Activated naive CD4-positive, alpha-beta T cell treated with anti-CD3 and anti-CD28 coated beads for 36 hours (primary cell): ENCODE measurements at regions not wholly inside any gene's neighbourhood (a gene's known extent, or its start where the extent isn't known, plus 50 kb on each side); places are given as distances from the start of the nearest gene placed in this dataset.
"Not testable (repeated sequence)": the region's sequence is repeated elsewhere in the genome, so short reads cannot be mapped to it uniquely, and the experiment has no call there.

ENCODE experiments used
- CTCF ChIA-PET: fragments of 350-600 bp; sonication (Branson Sonifier 250); formaldehyde crosslinking; loops from one replicate; lab custom pipeline; 2021; ENCODE audit warnings: antibody characterized with exemption; lab: Charles Lee
- DNase-seq: peaks from one replicate; pipeline ENCODE4 v3.0.0-alpha.2; 2020
- H3K27ac Mint-ChIP-seq: one replicate; pipeline ENCODE4 v1.8.0; 2021; ENCODE audit warnings: mild to moderate bottlenecking, mixed read lengths
- H3K27me3 Mint-ChIP-seq: one replicate; pipeline ENCODE4 v1.8.0; 2021; ENCODE audit warnings: low read depth, mixed read lengths
- H3K36me3 Mint-ChIP-seq: one replicate; pipeline ENCODE4 v1.8.0; 2021; ENCODE audit warnings: low read depth, mixed read lengths
- H3K4me1 Mint-ChIP-seq: one replicate; pipeline ENCODE4 v1.8.0; 2021; ENCODE audit warnings: low read depth, mixed read lengths
- H3K4me3 Mint-ChIP-seq: one replicate; pipeline ENCODE4 v1.8.0; 2021; ENCODE audit warnings: mild to moderate bottlenecking, moderate library complexity, mixed read lengths
- H3K9me3 Mint-ChIP-seq: one replicate; pipeline ENCODE4 v1.8.0; 2021; ENCODE audit warnings: mixed read lengths
- intact Hi-C: fragments of 100-400 bp; cut with micrococcal nuclease; formaldehyde crosslinking; loops from one replicate; pipeline ENCODE4 v1.15.1; 2023

- CTCF ChIA-PET, H3K27ac Mint-ChIP-seq, DNase-seq, H3K27me3 Mint-ChIP-seq, H3K4me1 Mint-ChIP-seq, H3K36me3 Mint-ChIP-seq, intact Hi-C loops, H3K4me3 Mint-ChIP-seq, H3K9me3 Mint-ChIP-seq: not testable (repeated sequence)
Measured at GRCh38 chr16:88150456-88151128, 199.4 kb downstream of the BANP start.

GRCh38 chr16:88151129-88151499 is 199.9 kb downstream of the BANP start:
- H3K27ac Mint-ChIP-seq, CTCF ChIA-PET, H3K9me3 Mint-ChIP-seq: not testable (repeated sequence)

GRCh38 chr16:88151859-88152843 is 200.9 kb downstream of the BANP start:
- H3K27me3 Mint-ChIP-seq, DNase-seq, intact Hi-C loops, H3K4me3 Mint-ChIP-seq, H3K9me3 Mint-ChIP-seq, H3K36me3 Mint-ChIP-seq, H3K27ac Mint-ChIP-seq, H3K4me1 Mint-ChIP-seq, CTCF ChIA-PET: not testable (repeated sequence)

More at GRCh38 chr16:88151129-88151499, 199.9 kb downstream of the BANP start:
- H3K4me1 Mint-ChIP-seq, DNase-seq, intact Hi-C loops, H3K36me3 Mint-ChIP-seq, H3K4me3 Mint-ChIP-seq, H3K27me3 Mint-ChIP-seq: not testable (repeated sequence)

- H3K27ac Mint-ChIP-seq, H3K4me3 Mint-ChIP-seq, intact Hi-C loops, H3K9me3 Mint-ChIP-seq, H3K4me1 Mint-ChIP-seq, DNase-seq, CTCF ChIA-PET, H3K27me3 Mint-ChIP-seq, H3K36me3 Mint-ChIP-seq: not testable (repeated sequence)
Measured at GRCh38 chr16:88152879-88153278, 201.6 kb downstream of the BANP start.

GRCh38 chr16:88153516-88153915 is 202.3 kb downstream of the BANP start:
- H3K36me3 Mint-ChIP-seq, H3K27me3 Mint-ChIP-seq, H3K9me3 Mint-ChIP-seq, DNase-seq, CTCF ChIA-PET, H3K4me1 Mint-ChIP-seq, intact Hi-C loops, H3K4me3 Mint-ChIP-seq, H3K27ac Mint-ChIP-seq: not testable (repeated sequence)

- H3K4me3 Mint-ChIP-seq, H3K4me1 Mint-ChIP-seq, DNase-seq, H3K27me3 Mint-ChIP-seq, H3K9me3 Mint-ChIP-seq, CTCF ChIA-PET, H3K27ac Mint-ChIP-seq, intact Hi-C loops, H3K36me3 Mint-ChIP-seq: not testable (repeated sequence)
Measured at GRCh38 chr16:88154886-88155285, 203.7 kb downstream of the BANP start.

- H3K27ac Mint-ChIP-seq, H3K9me3 Mint-ChIP-seq, CTCF ChIA-PET, H3K4me3 Mint-ChIP-seq, intact Hi-C loops, H3K4me1 Mint-ChIP-seq, H3K36me3 Mint-ChIP-seq, H3K27me3 Mint-ChIP-seq, DNase-seq: not testable (repeated sequence)
Measured at GRCh38 chr16:88155681-88156080, 204.4 kb downstream of the BANP start.

GRCh38 chr16:88156640-88157283 is 205.5 kb downstream of the BANP start:
- DNase-seq, H3K4me1 Mint-ChIP-seq, H3K27ac Mint-ChIP-seq, H3K9me3 Mint-ChIP-seq, H3K4me3 Mint-ChIP-seq, intact Hi-C loops, H3K36me3 Mint-ChIP-seq, H3K27me3 Mint-ChIP-seq, CTCF ChIA-PET: not testable (repeated sequence)

GRCh38 chr16:88157686-88158085 is 206.5 kb downstream of the BANP start:
- DNase-seq, intact Hi-C loops, H3K27ac Mint-ChIP-seq, CTCF ChIA-PET, H3K27me3 Mint-ChIP-seq, H3K4me1 Mint-ChIP-seq, H3K9me3 Mint-ChIP-seq, H3K4me3 Mint-ChIP-seq, H3K36me3 Mint-ChIP-seq: not testable (repeated sequence)

GRCh38 chr16:88158256-88159045 is 207.2 kb downstream of the BANP start:
- H3K9me3 Mint-ChIP-seq, intact Hi-C loops, H3K4me1 Mint-ChIP-seq, H3K36me3 Mint-ChIP-seq, DNase-seq, H3K27me3 Mint-ChIP-seq, H3K27ac Mint-ChIP-seq, CTCF ChIA-PET, H3K4me3 Mint-ChIP-seq: not testable (repeated sequence)

GRCh38 chr16:88159046-88159896 is 208.0 kb downstream of the BANP start:
- H3K27me3 Mint-ChIP-seq, H3K36me3 Mint-ChIP-seq, DNase-seq, H3K4me1 Mint-ChIP-seq, CTCF ChIA-PET, intact Hi-C loops, H3K27ac Mint-ChIP-seq, H3K9me3 Mint-ChIP-seq, H3K4me3 Mint-ChIP-seq: not testable (repeated sequence)
